NAMALWA (cell line): ENCODE measurements at regions not wholly inside any gene's neighbourhood (a gene's known extent, or its start where the extent isn't known, plus 50 kb on each side); places are given as distances from the start of the nearest gene placed in this dataset.

Source experiments
- DNase-seq: peaks from one replicate; pipeline ENCODE4 v3.0.0-alpha.2; 2015; ENCODE audit warnings: low spot score

DNA sequence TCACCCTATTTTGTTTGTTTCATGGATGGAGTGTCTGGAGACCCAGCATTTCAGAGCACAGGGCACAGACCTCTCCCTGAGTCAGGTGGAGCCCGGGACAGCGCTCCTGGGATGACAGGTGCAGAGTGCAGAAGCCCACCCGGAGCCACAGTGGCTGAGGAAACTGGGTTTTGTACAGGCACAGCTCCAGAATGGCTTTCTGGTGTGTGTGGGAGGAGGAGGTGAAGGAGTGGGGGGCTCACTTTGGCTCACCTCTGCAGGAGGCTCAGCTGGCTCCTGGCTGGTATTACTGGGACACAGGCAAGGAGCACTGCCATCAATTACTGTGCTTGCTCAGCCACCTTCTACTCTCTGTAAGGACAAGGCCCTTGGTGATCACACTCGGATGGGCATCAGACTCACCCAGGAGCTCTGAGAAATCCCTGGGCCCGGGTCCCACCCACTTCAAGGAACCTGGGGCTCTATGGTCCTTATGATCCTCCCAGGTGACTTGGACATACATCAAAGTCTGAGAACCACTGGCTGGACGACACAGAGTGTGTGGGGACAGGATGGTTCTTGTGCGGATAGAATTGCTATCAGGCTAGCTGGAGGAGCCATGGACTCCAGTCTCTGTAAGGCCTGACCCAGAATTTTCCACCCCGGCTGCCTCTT is 221.1 kb upstream of the ZNF32 start:
- no peak for DNase-seq

DNA sequence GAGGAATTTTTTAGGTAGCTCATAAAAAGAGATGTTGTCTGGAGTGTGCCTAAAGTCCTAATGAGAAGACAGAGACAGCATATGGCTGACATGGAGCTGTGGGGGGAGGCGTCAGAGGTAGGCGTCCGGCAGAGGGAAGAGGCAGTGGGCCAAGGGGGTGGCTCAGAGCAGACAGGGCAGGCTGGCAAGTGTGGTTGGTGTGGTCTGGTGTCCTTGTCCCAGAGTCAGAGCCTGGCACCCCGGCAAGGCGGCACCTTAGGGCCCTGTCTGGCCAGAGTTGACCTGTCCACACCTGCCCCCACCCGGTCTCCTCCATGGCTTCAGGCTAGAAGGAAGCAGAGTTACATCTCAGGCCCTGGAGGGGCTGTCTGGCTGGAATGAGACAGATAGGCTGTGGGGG is 220.3 kb upstream of the ZNF32 start:
- no peak for DNase-seq

DNA sequence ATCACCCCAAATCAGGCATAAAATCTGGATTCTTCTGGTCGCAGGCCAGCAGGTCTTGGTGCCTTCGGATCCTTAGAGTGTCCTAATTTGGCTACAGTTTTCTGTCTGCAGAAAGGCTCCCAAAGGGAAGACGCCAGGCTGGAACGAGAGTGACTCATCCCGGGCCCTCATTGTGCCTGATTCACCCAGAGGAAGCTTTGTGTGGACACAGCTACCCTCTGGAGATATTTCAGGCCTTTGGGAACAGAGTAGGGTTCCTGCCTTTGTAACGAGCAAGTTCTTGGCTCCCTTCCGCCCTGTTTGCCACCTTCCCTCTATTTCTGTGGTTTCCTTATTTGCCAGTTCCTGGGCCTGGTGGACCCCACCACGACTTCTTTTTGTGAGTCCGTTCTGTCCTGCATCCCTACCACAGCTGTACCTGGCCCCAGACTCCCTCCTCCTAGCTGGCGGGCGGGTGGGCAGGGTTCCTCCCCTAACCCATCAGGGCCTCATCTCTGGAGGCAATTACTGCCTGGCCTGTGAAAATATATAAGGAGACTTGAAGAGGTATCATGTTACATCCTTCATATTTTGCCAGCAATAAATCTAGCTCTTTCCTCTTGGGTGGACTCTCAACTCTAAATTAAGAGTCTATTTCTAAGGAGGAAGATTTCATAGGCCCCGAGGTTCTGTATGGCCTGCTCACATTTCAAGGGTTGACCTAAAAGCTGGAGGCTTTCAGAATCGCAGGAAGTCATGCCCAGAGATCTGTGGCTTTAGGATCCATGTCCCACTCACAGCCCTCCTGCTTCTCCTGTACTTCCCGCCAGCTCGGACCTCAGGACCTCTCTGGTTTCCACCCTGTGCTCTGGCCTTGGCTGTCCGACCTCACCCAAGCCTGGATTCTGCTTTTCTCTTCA is 219.2 kb upstream of the ZNF32 start:
- DNase-seq = no peak

DNA sequence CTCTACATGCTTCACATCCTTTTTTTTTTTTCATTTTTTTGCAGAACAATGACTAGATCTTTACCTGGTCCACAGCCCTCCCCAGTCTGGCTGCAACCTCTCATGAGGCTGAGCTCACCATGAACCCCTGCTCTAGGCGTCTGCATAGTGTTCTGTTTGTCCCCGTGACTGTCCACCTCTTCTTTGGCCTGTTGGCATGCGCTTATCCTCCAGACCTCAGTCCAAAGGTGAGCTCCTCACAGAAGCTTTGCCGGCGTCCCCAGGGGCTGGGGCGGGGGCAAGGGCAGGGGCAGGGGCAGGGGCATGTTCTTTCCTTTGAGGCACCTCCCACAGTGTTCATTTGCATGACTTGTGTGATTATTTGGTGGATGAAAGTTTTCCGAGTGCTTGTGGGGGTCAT is 218.4 kb upstream of the ZNF32 start:
- no peak for DNase-seq

DNA sequence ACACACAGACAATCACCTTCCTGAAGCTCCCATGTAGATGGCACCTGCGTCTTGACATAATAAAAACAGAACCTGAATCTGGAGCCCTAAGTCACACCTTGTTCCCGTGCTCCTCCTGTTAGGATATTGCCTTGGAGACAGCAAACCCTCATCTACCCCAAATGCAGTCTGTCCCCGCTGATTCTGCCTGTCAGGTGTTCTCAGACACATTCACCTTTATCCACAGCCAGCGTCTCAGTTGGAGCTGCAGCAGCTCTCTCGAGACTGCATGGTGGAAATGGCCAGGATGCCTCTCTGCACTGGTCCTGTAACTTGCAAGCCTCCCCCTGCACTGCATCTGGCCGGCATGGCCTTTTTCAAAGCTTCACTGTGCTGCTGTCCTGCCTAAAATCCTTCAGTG is 218.0 kb upstream of the ZNF32 start:
- DNase-seq = no peak

DNA sequence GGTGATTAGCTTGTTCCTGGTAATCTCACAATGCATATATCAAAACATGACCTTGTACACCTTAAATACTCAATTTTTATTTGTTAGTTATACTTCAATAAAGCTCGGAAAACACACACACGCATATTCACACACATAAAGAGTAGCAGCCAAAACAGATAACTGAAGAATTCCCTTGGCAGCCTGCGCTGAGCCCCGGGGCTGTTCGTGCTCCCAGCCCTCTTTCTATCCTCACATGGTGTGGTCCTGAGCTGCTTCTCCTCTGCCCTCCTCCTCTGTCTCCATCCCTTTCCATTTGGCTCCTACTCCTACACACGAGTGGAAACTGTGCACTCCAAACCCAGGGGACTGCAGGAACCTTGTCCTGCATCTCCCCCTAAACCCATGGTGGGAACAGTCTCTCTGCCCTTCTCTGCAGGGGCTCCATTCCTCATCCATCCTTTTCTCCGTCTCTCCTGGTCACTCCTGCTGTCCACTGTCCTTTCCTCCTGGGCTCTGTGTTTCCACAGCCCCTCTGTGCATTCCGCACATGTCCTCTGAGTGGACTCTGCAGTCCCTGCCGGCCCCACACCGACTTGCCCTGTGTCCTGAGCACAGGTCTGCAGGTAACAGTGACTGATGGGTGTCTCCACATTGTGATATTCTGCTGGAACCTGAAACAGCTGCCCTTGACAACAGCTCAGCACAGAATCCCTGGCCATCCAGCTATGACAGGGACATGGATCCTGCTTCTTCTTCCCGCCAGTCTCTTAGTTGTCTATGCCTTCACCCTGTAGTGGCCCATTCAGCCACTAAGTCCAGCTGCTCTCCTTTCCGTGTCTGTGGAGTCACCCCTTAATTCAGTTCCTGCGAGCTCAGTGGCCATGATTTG is 216.8 kb upstream of the ZNF32 start:
- DNase-seq = no peak

DNA sequence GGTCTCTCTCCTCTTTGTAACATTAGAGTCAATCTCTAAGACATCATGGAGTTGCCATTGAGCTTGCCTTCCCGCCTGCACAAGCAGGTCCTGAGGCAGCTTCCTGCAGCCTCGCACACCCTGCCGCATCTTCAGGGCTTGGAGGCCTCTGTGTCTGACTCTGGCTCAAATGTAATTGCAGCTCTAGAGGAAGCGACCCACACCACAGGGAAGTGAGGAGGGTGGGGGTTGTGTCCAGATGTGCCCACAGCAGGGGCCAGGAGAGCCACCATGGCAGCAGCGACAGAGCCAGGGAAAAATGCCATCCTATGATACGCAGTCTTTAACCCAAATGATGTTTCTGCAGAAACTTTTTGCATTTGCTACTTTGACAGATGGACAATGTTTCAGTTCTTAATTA is 216.0 kb upstream of the ZNF32 start:
- DNase-seq = no peak

DNA sequence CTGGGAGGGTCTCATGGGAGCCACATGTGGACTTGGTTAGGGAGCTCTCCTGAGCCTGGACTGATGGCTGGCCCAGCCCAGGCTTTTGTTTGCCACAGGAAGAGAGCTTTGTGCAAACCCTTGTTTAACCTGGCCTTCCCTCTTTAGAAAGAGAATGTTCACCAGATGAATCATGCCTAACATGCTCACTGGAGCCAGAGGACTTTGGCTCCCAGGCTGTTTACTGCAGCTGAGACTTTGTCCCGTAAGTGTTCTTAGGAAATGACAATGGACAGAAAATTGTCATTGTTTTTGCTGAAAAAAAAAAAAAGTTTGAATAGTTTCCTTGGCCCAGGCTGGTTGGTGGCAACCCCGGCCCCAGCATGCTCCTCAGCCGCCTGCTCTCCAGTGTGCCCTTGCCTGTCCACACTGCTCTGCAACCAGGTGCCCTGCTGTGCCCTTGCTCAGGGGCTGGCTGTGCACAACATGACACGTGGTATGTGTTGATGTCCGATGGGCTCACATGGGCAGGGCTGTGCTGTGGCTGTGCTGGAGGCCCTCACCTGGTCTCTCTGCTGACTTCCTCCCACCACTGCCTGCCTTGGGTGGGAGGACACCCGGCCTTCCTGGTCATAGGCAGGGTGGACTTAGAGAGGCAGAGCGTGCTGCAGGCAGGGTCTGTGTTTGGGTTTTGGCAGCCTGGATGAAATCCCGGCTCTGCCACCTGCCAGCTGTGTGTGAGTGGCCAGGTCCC is 215.3 kb upstream of the ZNF32 start:
- DNase-seq = no peak

DNA sequence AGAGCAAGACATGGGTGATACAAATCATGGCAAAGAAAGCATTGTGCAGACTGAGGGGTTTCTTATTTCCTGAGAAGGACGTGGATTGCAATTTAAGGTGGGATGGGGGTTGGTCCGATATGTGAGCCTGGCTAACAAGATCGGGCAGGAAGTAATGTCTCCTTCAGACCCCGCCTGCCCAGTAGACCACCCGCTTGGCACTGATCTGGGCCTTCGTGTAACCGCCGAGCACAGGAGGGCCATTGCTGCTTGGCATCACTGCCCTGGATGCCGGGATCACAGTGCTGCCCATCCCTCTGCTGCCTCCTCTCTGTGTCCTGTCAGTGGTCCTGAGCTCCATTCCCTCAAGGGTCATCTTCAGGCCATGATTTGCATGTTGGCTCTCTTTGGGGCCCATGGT is 214.6 kb upstream of the ZNF32 start:
- DNase-seq = no peak

DNA sequence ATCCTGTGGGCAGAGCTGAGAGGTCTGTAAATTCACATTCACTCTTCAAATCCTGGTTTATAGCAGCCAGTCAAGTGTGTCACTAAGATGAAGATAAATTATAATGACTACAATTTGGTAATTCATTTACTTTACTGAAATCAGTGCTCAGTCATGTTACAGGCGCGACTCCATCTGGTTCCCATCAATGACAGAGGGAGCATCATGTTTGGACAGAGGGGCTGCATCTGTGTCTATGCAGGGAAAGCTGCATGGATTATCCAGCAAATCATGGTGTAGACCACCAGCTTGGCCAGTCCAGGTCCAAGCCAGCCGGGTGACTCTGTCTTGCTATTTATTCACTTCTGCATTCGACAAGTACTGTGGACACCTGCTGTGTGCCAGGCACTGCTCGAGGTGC is 214.1 kb upstream of the ZNF32 start:
- DNase-seq = no peak

DNA sequence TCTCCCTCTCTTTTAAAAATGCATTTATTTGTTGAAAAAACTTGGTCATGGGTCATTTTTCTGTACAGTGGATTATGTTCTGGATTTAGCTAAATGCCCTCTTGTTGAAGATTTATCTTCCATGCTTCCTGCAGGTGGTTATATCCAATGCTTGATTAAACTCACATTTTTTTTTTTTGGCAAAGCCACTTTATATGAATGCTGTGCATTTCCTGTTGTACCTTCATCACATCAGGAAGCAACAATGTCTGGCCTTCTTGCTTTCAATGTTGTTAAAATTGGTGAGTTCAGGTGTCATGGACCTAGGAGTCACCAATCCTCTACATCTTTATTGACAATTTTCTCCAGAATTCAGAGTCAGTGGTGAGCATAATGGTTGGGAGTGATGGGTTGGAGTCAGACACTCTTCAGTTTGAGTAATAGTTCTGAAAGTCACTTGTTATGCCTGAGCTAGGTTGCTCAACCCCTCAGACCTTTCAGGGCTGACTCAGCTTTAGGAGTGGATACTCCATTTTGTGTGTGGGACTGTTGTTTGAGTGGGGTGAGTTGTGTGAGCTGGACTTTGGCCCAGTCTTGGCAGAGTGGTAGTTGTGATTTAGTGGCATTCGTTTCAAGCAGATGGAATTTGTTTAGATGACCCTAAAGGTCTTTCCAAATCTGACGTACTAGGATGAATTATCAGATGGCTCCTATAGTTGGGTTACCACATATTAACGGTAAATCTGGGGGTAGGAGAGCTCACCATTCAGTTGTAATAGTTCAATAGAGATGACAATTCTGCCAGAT is 213.5 kb upstream of the ZNF32 start:
- no peak for DNase-seq

DNA sequence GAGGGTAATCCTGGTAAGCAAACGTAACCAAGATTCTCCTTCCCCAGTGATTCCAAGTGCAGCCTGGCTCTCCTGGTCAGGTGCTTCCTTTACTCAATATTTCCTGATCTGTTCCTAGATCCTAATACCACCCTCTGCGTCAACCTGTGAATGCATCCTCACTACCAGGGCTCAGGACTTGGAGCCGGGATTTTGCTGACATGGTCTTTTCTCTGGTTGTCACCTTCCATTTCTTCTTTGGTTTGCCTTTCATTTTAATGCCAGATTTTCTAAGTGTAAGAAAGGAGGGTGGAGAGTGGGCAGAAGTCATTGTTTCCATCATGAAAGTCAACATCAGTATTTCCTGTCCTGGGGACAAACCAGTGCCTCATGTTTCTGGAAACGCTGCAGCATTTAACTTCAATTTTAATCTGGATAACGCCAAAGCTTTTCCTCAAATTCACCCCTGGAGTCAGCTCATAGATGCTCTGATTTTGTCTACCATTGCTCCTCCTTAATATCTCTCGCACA is 210.4 kb upstream of the ZNF32 start:
- DNase-seq = no peak

DNA sequence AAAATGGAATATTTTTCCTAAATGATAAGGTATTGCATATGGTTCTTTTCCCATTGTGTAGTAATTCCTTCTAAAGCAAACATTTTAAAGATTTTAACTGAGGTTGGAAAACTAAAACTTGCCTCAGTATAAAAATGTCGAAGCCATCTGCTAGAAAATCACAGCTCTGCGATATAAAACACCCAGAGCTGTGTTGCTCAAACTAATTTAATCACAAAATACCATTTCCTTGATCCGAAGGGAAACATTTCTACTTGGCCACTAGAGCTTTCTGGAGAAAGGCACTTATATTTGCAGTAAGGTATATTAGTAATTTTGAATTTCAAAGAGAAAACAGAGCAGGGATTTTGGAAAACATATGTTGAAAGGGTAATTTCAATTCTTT is 209.2 kb upstream of the ZNF32 start:
- no peak for DNase-seq

DNA sequence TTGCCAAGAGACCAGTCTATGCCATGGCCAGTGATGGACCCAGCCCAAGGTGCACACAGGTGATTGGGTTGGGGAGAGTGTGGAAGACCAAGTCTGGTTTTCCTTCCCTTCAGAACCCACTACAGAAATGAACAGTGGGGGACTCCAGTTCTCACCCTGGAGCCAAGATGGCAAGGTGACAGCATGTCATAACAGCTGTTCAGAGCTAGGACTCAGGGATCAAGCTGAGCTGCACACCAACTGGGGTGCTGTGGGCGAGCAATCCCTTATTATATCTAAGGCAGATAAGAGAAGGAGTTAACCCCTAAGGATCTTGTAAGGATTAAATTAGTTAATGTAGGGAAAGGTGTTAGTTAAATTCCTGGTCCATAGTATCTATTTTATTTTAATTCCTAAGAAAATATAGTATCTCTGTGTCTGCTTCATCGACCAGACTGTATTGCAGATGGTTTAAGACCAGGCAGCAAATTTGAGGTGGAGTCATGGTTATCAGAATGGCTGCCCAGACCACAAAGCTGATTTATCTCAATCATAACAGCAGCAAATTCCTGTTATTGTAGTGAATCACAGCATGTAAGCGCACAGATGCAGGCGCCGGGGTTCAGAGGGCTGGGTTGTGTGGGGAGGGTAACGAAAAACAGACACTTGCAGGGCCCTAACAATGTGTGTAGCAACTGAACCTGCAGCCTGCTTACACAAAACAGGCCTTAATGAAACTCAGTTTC is 208.7 kb upstream of the ZNF32 start:
- DNase-seq = no peak

DNA sequence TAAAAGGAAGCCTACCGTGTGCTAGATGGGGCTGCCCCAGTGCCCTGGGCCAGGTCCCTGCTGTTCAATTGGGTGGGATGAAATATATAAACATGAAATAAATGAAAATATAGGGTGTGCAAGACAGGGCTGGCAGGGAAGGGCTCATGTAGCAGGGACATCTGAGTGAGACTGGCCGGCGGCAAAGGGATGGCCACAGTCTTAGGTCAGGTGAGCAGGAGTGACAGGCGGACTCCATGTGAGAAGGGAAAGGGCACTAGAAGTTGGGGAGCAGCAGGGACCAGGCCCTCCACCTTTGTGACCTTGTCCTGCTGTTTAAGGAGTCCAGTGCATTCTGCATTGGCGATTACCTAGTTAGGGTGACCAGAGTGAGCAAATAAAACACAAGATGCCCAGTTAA is 207.6 kb upstream of the ZNF32 start:
- no peak for DNase-seq

DNA sequence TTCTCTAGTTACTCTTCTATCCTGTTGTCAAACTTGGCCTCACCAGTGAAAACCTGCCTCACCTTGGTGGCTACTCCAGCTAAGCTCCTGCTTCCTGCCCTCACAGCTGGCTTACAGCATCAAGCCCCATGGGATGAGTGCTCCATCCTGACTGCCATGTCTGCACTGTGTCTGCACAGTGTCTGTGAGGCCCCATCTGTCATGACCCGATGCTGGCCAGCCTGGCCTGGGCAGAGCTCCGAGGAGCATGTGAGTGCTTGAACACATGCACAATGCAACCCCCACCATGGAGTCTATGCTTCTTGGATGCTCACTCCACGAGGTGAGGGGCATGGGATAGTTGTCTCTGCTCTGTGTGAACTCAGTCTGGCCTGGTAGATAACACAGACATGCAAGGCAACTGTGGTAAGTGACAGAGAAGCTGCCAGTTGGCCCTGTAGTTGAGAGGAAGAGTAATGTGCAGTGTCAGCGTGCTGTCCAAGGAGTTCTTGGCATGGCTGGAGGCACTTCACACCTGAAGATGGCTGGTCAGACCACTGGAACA is 207.1 kb upstream of the ZNF32 start:
- no peak for DNase-seq

DNA sequence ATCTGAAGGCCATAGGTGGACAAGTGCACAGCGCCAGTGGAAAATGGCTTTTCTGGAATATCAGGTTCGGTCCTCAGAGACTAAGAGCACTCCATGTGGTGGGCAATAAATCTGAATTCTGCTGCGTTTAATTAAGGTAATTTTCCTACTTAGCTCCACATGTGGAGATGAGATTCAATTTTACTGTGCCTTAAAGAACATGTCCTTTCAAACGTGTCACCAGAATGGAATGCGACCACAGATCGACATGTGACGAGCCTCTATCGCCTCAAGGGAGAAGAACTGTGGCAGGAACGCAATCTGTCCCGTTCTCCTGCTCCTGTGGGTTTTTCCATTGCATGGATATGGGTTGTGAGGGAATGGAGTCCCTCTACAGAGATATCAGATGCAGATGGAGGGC is 205.3 kb upstream of the ZNF32 start:
- no peak for DNase-seq

DNA sequence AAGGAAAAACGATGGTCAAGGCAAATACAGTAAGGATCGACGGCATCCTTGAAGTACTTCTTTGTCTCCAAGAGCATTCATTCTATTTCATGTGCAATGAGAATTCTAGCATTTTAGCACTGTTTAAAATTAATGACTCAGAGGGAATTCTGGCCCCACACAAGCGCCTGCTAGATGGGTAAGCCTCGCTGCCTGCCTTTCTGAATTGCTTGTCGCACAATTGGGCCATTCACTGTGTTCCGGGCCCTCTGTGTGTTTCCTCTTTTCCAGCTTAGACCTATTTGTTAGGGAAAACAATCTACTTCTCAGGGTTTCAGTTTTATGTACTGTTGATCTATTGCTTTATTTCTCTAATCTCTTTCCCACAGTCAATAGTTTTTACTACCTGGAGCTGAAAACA is 204.7 kb upstream of the ZNF32 start:
- DNase-seq = no peak

DNA sequence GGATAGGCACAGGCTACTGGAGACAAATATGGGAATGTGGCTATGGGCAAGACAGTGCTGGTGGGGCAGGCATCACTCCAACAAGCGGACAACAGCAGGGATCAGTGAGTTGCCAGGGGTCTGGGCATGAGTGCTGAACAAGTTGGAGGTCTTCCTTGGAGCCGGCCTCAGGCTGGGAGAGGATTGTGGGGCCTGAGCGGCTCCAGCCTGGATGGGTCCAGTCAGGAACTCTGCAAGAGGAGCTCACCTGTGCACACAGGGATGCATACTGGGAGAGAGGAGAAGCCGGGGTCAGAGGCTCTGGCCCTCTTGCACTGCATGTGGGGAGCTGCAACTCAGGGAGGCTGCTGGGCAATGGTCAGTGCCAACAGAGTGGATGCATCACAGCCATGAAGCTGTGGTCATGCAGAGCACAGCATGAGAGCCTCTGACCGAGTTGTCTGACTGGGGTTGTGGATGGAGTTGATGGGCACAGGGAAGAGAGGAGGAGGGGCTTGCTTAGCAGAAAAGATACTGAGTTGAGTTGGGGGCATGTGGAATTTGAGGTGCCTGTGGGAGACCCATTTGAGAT is 204.0 kb upstream of the ZNF32 start:
- no peak for DNase-seq

DNA sequence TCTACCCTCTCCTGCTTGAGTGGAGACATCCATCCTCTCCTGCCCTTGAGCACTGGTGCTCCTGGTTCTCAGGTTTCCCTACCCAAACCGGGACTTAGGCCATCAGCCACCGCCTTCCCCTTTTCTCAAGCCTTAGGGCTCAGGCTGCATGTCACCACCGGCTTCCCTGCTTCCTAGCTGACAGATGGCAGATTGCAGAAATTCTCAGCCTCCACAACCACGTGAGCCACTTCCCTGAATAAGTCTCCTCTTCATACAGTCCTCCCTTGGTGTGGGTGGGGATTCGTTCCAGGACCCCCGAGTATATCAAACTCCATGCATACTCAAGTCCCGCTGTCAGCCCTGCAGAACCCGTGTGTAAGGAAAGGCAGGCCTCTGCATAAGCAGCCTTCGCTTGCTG is 203.5 kb upstream of the ZNF32 start:
- no peak for DNase-seq
